Cardiac muscle cell (in vitro differentiated cells and primary cell): ENCODE measurements at regions not wholly inside any gene's neighbourhood (a gene's known extent, or its start where the extent isn't known, plus 50 kb on each side); places are given as distances from the start of the nearest gene placed in this dataset.
A peak's percentile ranks its signal among the peaks of the same experiment; 100 is the strongest.

Source experiments
- DNase-seq, 2 donors: peaks; one replicate each; pipeline versions ENCODE4 v3.0.0 to v3.0.0-alpha.2; 2010 to 2017; ENCODE audit warnings: low read depth in 1 of 2, low spot score in 1 of 2
- H3K27ac ChIP-seq: fragments of 200-600 bp; sonication (generic); 2 replicates; pipeline ENCODE4 v1.5.1; 2016
- H3K27me3 ChIP-seq: fragments of 200-600 bp; sonication (generic); 2 replicates; pipeline ENCODE4 v1.6.0; 2016; ENCODE audit warnings: control low read depth
- H3K36me3 ChIP-seq: fragments of 200-600 bp; sonication (generic); 2 replicates; pipeline ENCODE4 v1.5.1; 2016; ENCODE audit warnings: control low read depth
- H3K4me1 ChIP-seq: fragments of 200-600 bp; sonication (generic); 2 replicates; pipeline ENCODE4 v1.8.1; 2017; ENCODE audit warnings: low read depth, mild to moderate bottlenecking, mixed run types
- H3K4me3 ChIP-seq: fragments of 200-600 bp; sonication (generic); 2 replicates; pipeline ENCODE4 v1.5.1; 2016; ENCODE audit warnings: mild to moderate bottlenecking
- H3K9me3 ChIP-seq: fragments of 200-600 bp; sonication (generic); 2 replicates; pipeline ENCODE4 v1.5.1; 2017; ENCODE audit warnings: low read depth, mild to moderate bottlenecking, control low read depth
- CTCF ChIP-seq: IDR thresholded peaks from 2 replicates; pipeline ENCODE4 v1.5.1; 2012; ENCODE audit warnings: low read depth, mild to moderate bottlenecking, low read length

- Histone ChIP-seq H3K9me3 (no peaks in the 10 kb centered on the region), H3K36me3 (no peaks in the 10 kb centered on the region), H3K27ac (no peak overlapping the region), H3K4me3 (no peak overlapping the region), H3K27me3 (no peaks in the 10 kb centered on the region), H3K4me1 (no peaks in the 10 kb centered on the region)
- DNase-seq, result no peak
- no peak for TF ChIP-seq CTCF
These were observed 137.0 kb upstream of the IL15 start for GRCh38 chr4:141499261-141499853.

- Histone ChIP-seq H3K9me3 (no peaks in the 10 kb centered on the region), H3K4me3 (no peak overlapping the region), H3K27me3 (no peaks in the 10 kb centered on the region), H3K36me3 (no peaks in the 10 kb centered on the region), H3K4me1 (no peaks in the 10 kb centered on the region), H3K27ac (no peak overlapping the region)
- no peak for TF ChIP-seq CTCF
- peak in 1 of 2 donors; percentile 17 for DNase-seq
These were observed 135.0 kb upstream of the IL15 start for GRCh38 chr4:141501395-141501794.

DNA sequence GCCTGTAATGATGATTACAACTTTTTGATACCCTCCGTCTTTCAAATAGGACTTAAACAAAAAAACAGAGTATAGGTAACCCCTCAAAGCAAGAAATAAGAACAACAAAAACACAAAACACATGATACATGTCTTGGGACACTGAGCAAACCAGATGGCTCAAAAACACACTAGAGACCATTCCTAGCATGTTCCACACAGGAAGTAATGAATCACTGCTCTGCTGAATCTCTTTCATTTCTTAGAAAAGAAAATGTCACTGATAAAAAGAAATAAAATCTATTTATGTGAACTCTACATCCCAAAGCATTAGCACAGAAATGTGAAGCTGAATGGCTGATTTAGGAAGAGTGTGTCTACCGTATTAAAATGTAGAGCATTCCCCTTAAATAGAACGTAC, 134.5 kb upstream of the IL15 start:
- no peaks in the 10 kb centered on the region for H3K9me3 ChIP-seq
- no peaks in the 10 kb centered on the region for H3K36me3 ChIP-seq
- no peaks in the 10 kb centered on the region for H3K4me1 ChIP-seq
- H3K4me3 ChIP-seq, result no peak overlapping the region
- no peak for TF ChIP-seq CTCF
- H3K27me3 ChIP-seq, result no peaks in the 10 kb centered on the region
- H3K27ac ChIP-seq, result no peak overlapping the region
- peak in 1 of 2 donors; percentile 52 for DNase-seq

DNA sequence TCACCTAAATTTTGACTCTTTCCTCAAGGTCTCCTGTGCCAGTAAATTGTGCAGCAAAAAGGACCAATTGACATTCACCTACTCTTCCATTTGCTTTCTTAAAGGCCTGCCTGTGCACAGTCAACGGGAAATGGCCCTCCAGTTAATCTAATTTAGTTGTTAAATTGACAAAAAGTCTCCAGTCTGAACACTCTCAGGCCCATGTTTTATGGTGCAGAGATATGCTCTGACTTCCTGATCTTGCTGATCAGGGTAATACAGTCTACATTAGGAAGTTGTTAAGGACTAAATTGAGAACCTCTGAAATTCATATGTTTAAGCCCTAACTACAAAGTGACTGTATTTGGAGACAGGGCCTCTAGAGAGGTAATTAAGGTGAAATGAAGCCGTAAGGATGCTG, 133.6 kb upstream of the IL15 start:
- Histone ChIP-seq H3K27me3 (no peaks in the 10 kb centered on the region), H3K4me3 (no peak overlapping the region), H3K4me1 (no peaks in the 10 kb centered on the region), H3K36me3 (no peaks in the 10 kb centered on the region), H3K9me3 (no peaks in the 10 kb centered on the region), H3K27ac (no peak overlapping the region)
- DNase-seq, result no peak
- no peak for TF ChIP-seq CTCF

DNA sequence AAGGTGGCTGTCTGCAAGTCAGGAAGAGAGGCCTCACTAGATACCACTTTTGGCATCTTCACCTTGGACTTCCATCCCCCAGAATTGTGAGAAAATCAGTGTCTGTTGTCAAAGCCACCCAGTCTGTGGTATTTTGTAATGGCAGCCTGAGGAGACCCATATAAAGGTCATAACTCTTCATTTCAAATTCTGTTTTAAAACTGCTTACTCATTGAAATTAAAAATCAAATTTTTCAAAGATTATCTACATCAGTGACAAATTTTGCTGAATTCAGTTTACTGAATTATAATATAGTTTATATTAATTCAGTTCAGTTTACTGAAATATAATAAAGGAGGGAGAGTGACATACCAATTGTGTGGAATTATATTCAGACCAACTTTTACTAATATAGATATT, 133.1 kb upstream of the IL15 start:
- no peak for DNase-seq
- no peak overlapping the region for H3K27ac ChIP-seq
- no peaks in the 10 kb centered on the region for H3K36me3 ChIP-seq
- no peaks in the 10 kb centered on the region for H3K27me3 ChIP-seq
- H3K9me3 ChIP-seq, result no peaks in the 10 kb centered on the region
- H3K4me1 ChIP-seq, result no peaks in the 10 kb centered on the region
- no peak for TF ChIP-seq CTCF
- no peak overlapping the region for H3K4me3 ChIP-seq

- Histone ChIP-seq H3K9me3 (no peaks in the 10 kb centered on the region), H3K4me3 (no peak overlapping the region), H3K27ac (no peak overlapping the region), H3K36me3 (no peaks in the 10 kb centered on the region), H3K27me3 (no peaks in the 10 kb centered on the region), H3K4me1 (no peaks in the 10 kb centered on the region)
- TF ChIP-seq CTCF, result no peak
- DNase-seq, result no peak
These were observed 125.3 kb upstream of the IL15 start for GRCh38 chr4:141511055-141511454.
